ENCODE measurements at regions not wholly inside any gene's neighbourhood (a gene's known extent, or its start where the extent isn't known, plus 50 kb on each side); places are given as distances from the start of the nearest gene placed in this dataset.

- Histone ChIP-seq H3K36me3 (ENCODE audit: low read depth) (no peaks in the 10 kb centered on the region), H3K4me3 (no peak overlapping the region), H3K4me1 (ENCODE audit: low read depth) (no peaks in the 10 kb centered on the region), H3K9me3 (no peaks in the 10 kb centered on the region)
- DNase-seq = no peak
- no peak for ATAC-seq
- TF ChIP-seq CTCF (IDR thresholded peaks at IDR 0.05) = no peak
- intact Hi-C loops (cut with DNase I, micrococcal nuclease) = no loop called here
Measured at GRCh38 chr2:30096451-30096850, 50.4 kb upstream of the YPEL5 start.

Data from mucosa of descending colon (tissue), 3 donors.